T-helper 1 cell treated with Interleukin-12 subunit alpha and Interleukin-12 subunit beta and Interleukin-4 antibody, amounts not matched to agents 30 μg/mL and 1 μg/mL, for 36 hours (primary cell): ENCODE measurements at regions not wholly inside any gene's neighbourhood (a gene's known extent, or its start where the extent isn't known, plus 50 kb on each side); places are given as distances from the start of the nearest gene placed in this dataset.
"Not testable (repeated sequence)": the region's sequence is repeated elsewhere in the genome, so short reads cannot be mapped to it uniquely, and the experiment has no call there.

ENCODE experiments used
- H3K27ac Mint-ChIP-seq: one replicate; pipeline ENCODE4 v1.8.0; 2021; ENCODE audit warnings: mild to moderate bottlenecking, mixed read lengths
- H3K27me3 Mint-ChIP-seq: one replicate; pipeline ENCODE4 v1.8.0; 2021; ENCODE audit warnings: low read depth, mixed read lengths
- H3K36me3 Mint-ChIP-seq: one replicate; pipeline ENCODE4 v1.8.0; 2021; ENCODE audit warnings: low read depth, mixed read lengths
- H3K4me1 Mint-ChIP-seq: one replicate; pipeline ENCODE4 v1.8.0; 2021; ENCODE audit warnings: low read depth, mixed read lengths
- H3K4me3 Mint-ChIP-seq: one replicate; pipeline ENCODE4 v1.8.0; 2021; ENCODE audit warnings: mild to moderate bottlenecking, moderate library complexity, mixed read lengths
- H3K9me3 Mint-ChIP-seq: one replicate; pipeline ENCODE4 v1.8.0; 2021; ENCODE audit warnings: mixed read lengths

DNA sequence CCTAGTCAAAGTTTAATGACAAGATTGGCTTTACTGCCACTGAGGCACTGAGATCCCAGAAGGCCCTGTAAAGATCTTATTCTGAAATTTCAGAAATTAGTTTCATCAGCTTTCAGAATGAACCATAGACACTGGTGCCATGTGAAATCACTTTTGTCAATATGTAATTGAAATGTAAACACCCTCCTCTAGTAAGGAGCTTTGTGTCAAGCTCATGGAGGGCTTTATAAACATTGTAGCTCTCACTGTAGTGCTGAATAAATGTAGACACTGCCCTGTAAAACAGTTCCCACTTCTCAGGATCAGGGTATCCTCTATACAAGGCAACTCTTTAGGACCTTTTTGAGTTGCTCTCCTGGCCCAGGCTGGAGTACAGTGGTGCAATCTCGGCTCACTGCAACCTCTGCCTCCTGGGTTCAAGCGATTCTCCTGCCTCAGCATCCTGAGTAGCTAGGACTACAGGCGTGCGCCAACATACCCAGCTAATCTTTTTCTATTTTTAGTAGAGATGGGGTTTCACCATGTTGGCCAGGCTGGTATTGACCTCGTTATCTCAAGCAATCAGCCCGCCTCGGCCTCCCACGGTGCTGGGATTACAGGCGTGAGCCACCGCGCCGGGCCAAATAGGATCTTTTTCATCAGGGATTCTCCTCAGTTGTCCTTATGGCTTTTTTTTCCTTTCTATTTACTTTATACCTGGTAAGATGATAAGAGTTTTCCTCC, 1823.9 kb upstream of the CDH9 start:
- H3K9me3 Mint-ChIP-seq, result peaks cover 18% of the 10 kb centered on the region
- no peaks in the 10 kb centered on the region for H3K36me3 Mint-ChIP-seq
- no peak overlapping the region for H3K4me3 Mint-ChIP-seq
- H3K4me1 Mint-ChIP-seq, result no peaks in the 10 kb centered on the region
- no peaks in the 10 kb centered on the region for H3K27me3 Mint-ChIP-seq
- no peak overlapping the region for H3K27ac Mint-ChIP-seq

DNA sequence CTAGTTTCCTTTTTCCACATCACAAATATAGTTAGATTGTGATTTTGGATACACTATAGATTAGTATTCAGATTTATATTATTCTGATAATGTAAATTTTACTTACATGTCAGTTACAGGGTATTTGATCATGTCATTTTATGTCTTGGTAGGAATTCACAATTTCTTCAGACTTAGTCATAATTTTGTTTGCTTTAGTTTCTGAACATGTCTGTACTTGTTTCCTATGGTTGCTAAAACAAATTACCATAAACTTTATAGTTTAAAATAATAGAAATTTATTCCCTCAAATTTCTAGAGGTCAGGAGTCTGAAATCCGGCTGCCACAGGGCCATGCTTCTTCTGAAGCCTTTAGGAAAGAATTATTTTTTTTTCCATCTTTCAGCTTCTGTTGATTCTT, 1817.2 kb upstream of the CDH9 start:
- H3K9me3 Mint-ChIP-seq, result peaks cover 22% of the 10 kb centered on the region
- no peak overlapping the region for H3K27ac Mint-ChIP-seq
- H3K4me3 Mint-ChIP-seq, result no peak overlapping the region
- H3K4me1 Mint-ChIP-seq, result no peaks in the 10 kb centered on the region
- H3K27me3 Mint-ChIP-seq, result no peaks in the 10 kb centered on the region
- no peaks in the 10 kb centered on the region for H3K36me3 Mint-ChIP-seq

DNA sequence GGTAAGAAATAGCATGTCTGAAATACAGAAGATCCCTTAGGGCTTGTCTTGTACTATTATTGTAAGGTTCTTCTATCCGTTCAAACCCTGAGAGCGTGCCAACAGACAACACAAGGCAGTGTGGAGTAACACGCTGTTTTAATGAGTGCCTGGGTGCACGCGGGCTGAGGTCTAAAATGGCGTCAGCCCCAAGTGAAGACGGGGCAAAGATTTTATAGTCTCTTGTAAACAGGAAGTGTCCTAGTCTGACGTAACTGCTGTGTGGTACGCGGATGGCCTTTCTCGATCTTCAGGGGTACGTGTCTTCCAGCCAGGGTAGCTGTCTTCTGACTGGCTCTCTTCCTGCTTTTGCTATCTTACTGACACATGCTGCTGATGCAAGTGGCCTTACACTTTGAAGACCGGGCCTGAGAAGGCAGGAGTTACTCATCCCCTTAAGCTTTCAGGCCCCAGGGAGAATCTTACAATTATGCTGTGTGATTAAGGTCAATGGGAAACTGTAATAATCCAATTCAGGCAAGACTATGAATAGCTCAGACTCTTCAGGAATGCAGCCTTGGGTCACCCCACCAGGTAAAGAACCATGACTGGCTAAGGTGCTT, 1812.0 kb upstream of the CDH9 start:
- H3K9me3 Mint-ChIP-seq, result peaks cover 15% of the 10 kb centered on the region

DNA sequence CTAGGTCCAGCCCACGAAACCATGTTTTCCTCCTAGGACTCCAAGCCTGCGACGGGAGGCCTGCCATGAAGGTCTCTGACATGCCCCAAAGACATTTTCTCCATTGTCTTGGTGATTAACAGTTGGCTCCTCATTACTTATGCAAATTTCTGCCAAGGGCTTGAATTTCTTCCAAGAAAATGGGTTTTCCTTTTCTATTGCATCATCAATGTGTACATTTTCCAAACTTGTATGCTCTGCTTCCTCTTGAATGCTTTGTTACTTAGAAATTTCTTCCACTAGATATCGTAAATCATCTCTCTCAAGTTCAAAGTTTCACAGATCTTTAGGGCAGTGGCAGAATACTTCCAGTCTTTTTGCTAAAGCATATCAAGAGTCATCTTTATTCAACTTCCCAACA, 1792.7 kb upstream of the CDH9 start:
- Mint-ChIP-seq H3K36me3 (no peaks in the 10 kb centered on the region), H3K4me1 (no peaks in the 10 kb centered on the region), H3K9me3 (peaks cover 18% of the 10 kb centered on the region), H3K4me3 (no peak overlapping the region), H3K27me3 (no peaks in the 10 kb centered on the region), H3K27ac (no peak overlapping the region)

More for the DNA sequence above, 1812.0 kb upstream of the CDH9 start:
- Mint-ChIP-seq H3K27me3 (no peaks in the 10 kb centered on the region), H3K27ac (no peak overlapping the region), H3K36me3 (no peaks in the 10 kb centered on the region), H3K4me3 (no peak overlapping the region), H3K4me1 (no peaks in the 10 kb centered on the region)

DNA sequence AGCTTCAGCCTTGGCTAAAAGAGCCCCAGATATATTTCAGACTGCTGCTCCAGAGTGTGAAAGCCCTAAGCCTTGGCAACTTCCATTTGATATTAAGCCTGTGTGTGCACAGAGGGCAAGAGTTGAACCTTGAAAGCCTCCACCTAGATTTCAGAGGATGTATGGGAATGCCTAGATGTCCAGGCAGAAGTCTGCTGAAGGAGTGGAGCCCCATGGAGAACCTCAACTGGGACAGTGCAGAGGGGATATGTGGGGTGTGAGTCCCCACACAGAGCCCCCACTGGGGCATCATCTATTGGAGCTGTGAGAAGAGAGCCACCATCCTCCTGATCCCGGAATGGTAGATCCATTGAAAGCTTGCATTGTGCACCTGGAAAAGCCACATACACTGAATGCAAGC, 1784.8 kb upstream of the CDH9 start:
- no peak overlapping the region for H3K27ac Mint-ChIP-seq
- no peaks in the 10 kb centered on the region for H3K36me3 Mint-ChIP-seq
- no peaks in the 10 kb centered on the region for H3K27me3 Mint-ChIP-seq
- H3K4me1 Mint-ChIP-seq, result no peaks in the 10 kb centered on the region
- peaks cover 17% of the 10 kb centered on the region for H3K9me3 Mint-ChIP-seq
- no peak overlapping the region for H3K4me3 Mint-ChIP-seq

DNA sequence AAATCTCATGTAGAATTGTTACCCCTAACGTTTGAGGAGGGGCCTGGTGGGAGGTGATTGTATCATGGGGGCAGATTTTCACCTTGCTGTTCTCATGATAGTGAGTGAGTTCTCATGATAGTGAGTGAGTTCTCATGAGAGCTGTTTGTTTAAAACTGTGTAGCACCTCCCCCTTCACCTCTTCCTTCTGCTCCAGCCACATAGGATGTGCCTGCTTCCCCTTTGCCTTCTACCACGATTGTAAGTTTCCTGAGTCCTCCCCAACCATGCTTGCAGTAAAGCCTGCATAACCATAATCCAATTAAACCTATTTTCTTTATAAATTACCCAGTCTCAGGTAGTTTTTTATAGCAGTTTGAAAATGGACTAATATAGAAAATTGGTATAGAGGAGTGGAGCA, 1783.7 kb upstream of the CDH9 start:
- no peaks in the 10 kb centered on the region for H3K27me3 Mint-ChIP-seq
- H3K9me3 Mint-ChIP-seq, result peaks cover 22% of the 10 kb centered on the region
- no peaks in the 10 kb centered on the region for H3K36me3 Mint-ChIP-seq
- H3K4me3 Mint-ChIP-seq, result no peak overlapping the region
- no peak overlapping the region for H3K27ac Mint-ChIP-seq
- no peaks in the 10 kb centered on the region for H3K4me1 Mint-ChIP-seq

DNA sequence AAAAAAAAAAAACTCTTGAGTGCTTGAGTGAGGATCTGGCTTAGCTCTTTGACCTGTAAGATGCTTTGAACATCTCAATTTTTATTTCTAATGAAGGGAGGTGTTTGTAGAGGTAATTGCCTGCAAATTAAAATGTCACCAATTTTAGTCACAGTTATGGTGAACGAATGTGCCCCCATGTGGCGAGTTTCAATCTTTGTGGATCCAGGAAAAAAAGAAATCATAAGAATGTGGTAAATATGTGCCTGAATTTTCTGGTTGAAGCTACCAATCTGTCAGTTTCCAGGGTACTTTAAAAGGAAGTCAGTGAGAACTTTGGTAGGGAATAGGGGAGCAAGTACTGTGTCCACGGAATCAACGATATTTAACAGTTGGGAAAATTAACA, 1772.4 kb upstream of the CDH9 start:
- Mint-ChIP-seq H3K4me3 (no peak overlapping the region), H3K9me3 (peaks cover 11% of the 10 kb centered on the region), H3K27me3 (no peaks in the 10 kb centered on the region), H3K27ac (no peak overlapping the region), H3K36me3 (no peaks in the 10 kb centered on the region), H3K4me1 (no peaks in the 10 kb centered on the region)

DNA sequence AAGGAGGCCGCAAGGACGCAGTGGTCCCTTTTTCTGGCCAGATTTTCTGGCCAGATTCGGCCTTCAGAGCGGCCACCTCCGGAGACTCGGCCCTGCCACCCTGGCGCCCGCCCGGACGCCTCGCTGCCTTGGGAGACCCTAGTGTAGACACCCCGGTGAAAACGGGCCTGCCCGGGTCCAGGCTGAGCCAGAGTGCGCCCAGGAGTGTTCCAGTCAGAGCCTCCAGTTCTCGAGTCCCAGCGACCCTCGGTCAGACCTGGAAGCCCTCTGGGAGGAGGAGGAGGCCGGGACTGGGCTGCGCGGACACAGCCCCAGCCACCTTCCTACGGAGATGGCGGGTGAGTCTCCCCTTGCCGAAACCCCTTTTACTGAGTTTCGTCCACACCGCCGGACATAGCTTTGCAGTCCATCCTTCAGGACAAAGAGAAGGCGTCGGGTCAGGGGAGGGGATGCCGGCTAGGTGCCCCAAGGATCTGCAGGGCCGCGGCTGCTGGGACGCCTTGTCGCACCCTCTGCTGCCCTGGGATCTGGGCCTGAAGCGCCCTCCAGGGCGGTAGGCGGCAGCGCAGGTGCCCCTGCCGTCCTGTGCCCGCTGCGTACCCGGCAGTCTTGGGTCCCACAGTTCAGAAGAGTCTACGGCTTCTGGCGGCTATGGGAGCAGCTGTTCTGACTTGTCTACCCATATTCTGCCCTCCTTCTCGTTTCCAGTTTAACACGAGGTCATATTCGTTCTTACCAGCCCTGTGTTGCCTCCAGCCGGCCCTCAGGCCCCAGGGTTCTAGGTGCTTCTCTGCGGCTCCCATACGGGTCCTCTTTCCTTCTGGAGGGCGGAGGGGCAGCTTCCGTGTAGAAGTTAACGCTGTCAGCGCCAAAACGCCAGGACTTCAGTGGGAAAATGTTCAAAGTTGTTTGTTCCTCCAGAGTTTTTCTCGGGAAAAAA, 1771.7 kb upstream of the CDH9 start:
- no peak overlapping the region for H3K27ac Mint-ChIP-seq
- no peaks in the 10 kb centered on the region for H3K27me3 Mint-ChIP-seq
- peaks cover 11% of the 10 kb centered on the region for H3K9me3 Mint-ChIP-seq
- no peak overlapping the region for H3K4me3 Mint-ChIP-seq
- no peaks in the 10 kb centered on the region for H3K4me1 Mint-ChIP-seq
- no peaks in the 10 kb centered on the region for H3K36me3 Mint-ChIP-seq

DNA sequence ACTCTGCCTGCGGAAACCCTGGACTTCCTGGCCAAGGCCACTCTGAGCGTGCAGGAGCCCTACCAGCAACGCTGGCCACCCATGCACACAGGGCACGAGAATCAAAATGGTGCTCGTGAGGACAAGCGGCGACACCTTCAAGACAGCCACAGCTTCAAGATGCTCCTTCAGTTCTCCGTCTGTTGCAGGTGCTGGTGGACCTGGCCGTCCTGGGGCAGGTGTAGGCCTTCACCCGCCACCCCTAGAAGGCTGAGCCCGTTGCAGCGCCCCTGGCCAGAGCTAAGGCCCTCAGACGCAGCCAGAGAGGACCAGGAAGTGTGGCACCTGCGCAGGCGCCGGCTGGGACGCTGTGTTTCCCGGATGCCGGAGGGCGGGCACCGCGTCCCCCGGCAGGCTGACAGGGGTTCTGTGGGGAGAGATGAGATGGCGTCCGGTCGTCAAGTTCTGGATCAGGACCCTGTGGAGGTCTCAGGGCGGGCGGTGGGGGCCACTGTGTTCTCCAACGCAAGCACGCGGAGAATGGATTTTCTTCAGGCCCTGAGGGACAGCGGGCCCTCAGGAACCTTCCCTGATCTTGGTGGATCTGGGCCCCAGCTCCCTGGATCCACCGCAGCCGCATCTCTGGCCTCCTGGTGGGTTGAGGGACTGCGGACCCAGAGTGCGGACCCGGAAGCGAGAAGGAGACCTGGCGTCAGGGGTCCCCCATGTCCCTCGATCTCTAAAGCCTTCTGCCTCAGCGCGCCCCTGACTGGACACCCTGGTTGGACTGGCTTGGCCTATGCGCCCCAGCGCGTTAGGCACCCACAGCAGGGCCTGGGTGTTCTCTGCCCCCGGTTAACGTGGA, 1770.8 kb upstream of the CDH9 start:
- no peaks in the 10 kb centered on the region for H3K4me1 Mint-ChIP-seq
- H3K36me3 Mint-ChIP-seq, result no peaks in the 10 kb centered on the region
- H3K9me3 Mint-ChIP-seq, result peaks cover 11% of the 10 kb centered on the region
- H3K27ac Mint-ChIP-seq, result no peak overlapping the region
- H3K27me3 Mint-ChIP-seq, result no peaks in the 10 kb centered on the region
- no peak overlapping the region for H3K4me3 Mint-ChIP-seq

DNA sequence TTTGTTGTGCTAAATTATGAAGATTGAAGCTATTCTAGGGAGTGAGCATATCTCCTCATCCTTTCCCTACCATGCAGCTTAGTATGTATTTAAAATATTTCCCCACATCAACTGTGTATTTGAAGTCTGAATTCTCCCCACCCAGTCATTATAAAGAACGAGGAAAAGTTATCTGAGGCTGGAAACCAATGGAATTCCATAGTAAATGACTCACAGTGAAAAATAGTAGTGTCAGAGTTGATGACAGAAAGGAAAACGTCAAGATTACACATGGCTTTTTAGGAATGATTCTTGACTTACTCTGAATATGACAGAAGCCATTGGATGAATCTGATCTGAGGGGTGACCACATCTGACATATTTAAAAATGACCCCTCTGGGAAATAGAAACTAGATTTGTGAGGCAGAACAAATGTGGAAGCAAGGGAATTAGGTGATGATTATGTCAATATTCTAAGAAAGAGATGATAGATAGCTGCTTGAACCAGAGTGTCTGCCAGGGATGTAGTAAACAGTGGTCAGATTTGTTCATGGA, 1768.9 kb upstream of the CDH9 start:
- Mint-ChIP-seq H3K9me3 (peaks cover 11% of the 10 kb centered on the region), H3K27ac (no peak overlapping the region), H3K36me3 (no peaks in the 10 kb centered on the region), H3K27me3 (no peaks in the 10 kb centered on the region), H3K4me1 (no peaks in the 10 kb centered on the region), H3K4me3 (no peak overlapping the region)

DNA sequence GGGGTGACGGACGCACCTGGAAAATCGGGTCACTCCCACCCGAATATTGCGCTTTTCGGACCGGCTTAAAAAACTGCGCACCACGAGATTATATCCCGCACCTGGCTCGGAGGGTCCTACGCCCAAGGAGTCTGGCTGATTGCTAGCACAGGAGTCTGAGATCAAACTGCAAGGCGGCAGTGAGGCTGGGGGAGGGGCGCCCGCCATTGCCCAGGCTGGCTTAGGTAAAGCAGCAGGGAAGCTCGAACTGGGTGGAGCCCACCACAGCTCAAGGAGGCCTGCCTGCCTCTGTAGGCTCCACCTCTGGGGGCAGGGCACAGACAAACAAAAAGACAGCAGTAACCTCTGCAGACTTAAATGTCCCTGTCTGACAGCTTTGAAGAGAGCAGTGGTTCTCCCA, 1760.6 kb upstream of the CDH9 start:
- H3K27ac Mint-ChIP-seq, H3K36me3 Mint-ChIP-seq, H3K27me3 Mint-ChIP-seq, H3K4me1 Mint-ChIP-seq, H3K4me3 Mint-ChIP-seq: not testable (repeated sequence)
- peaks cover 15% of the 10 kb centered on the region for H3K9me3 Mint-ChIP-seq

DNA sequence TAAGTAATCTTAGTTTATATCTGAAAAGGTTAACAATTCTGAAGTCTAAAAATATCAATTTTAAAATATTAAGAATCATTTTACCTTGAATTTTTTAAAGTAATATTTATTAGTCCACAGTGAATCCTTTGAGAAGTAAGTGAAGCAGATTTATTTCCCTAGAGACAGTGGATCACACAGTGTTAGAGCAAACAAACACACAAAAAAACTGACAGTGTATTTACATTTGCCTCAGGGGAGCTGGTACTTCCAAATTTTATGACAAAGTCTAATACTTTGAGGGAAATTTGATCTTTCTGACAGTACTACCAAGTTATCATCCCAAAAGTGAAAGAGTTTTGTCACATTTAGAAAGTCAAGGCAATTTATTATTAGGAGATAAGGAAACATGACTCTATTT, 1750.6 kb upstream of the CDH9 start:
- Mint-ChIP-seq H3K27ac (no peak overlapping the region), H3K9me3 (peaks cover 18% of the 10 kb centered on the region), H3K27me3 (no peaks in the 10 kb centered on the region), H3K36me3 (no peaks in the 10 kb centered on the region), H3K4me3 (no peak overlapping the region), H3K4me1 (no peaks in the 10 kb centered on the region)

DNA sequence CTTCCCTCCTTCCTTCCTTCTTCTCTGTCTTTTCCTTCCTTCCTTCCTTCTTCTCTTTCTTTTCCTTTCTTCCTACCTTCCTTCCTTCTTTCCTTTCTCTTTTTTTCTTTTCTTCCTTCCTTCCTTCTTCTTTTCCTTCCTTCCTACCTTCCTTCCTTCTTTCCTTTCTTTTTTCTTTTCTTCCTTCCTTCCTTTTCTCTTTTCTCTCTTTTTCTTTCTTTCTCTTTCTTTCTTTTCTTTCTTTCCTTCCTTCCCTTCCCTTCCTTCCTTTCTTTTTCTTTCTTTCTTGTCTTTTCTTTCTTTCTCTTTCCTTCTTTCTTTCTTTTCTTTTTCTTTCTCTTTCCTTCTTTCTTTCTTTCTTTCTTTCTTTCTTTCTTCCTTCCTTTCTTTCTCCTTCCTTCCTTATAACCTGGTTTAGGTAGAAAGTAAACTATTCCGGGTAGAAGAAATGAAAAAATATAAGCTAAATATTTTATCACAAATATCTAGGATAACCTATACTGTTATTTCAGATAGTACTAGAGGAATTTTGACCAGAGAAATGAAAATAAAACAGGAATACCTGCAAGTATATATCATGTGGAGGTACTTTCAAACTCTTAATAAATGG, 1741.8 kb upstream of the CDH9 start:
- Mint-ChIP-seq H3K4me1 (no peaks in the 10 kb centered on the region), H3K4me3 (no peak overlapping the region), H3K36me3 (no peaks in the 10 kb centered on the region)

More for the DNA sequence above, 1741.8 kb upstream of the CDH9 start:
- peaks cover 8% of the 10 kb centered on the region for H3K9me3 Mint-ChIP-seq
- H3K27me3 Mint-ChIP-seq, result no peaks in the 10 kb centered on the region
- H3K27ac Mint-ChIP-seq, result no peak overlapping the region
